OCI-LY1 (cell line): ENCODE measurements at regions not wholly inside any gene's neighbourhood (a gene's known extent, or its start where the extent isn't known, plus 50 kb on each side); places are given as distances from the start of the nearest gene placed in this dataset.

Experiments used
- EZH2 ChIP-seq: fragments of 200-600 bp; sonication (generic), shearing (Covaris generic); IDR thresholded peaks from 2 replicates; pipeline ENCODE4 v1.8.0; 2017; ENCODE audit warnings: borderline replicate concordance, mixed run types, mild to moderate bottlenecking, antibody characterized with exemption, low read length, moderate library complexity, mixed read lengths
- TF ChIP-seq, protein P1 (sequence below): fragments of 200-600 bp; sonication (generic), shearing (Covaris generic); IDR thresholded peaks from 2 replicates; pipeline ENCODE4 v1.5.1; 2017; ENCODE audit warnings: mild to moderate bottlenecking, antibody characterized with exemption, low read length, moderate library complexity, mixed read lengths

- TF ChIP-seq EZH2: no peak
- TF ChIP-seq, protein P1, sequence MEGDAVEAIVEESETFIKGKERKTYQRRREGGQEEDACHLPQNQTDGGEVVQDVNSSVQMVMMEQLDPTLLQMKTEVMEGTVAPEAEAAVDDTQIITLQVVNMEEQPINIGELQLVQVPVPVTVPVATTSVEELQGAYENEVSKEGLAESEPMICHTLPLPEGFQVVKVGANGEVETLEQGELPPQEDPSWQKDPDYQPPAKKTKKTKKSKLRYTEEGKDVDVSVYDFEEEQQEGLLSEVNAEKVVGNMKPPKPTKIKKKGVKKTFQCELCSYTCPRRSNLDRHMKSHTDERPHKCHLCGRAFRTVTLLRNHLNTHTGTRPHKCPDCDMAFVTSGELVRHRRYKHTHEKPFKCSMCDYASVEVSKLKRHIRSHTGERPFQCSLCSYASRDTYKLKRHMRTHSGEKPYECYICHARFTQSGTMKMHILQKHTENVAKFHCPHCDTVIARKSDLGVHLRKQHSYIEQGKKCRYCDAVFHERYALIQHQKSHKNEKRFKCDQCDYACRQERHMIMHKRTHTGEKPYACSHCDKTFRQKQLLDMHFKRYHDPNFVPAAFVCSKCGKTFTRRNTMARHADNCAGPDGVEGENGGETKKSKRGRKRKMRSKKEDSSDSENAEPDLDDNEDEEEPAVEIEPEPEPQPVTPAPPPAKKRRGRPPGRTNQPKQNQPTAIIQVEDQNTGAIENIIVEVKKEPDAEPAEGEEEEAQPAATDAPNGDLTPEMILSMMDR: no peak
Observed at GRCh38 chr15:35963326-35963725, 417.4 kb upstream of the DPH6 start.
